Activated CD4-positive, alpha-beta T cell treated with anti-CD3 and anti-CD28 coated beads, Interleukin-2, amount 50 U/mL, for 4 hours (primary cell): ENCODE measurements at regions not wholly inside any gene's neighbourhood (a gene's known extent, or its start where the extent isn't known, plus 50 kb on each side); places are given as distances from the start of the nearest gene placed in this dataset.
"Not testable (repeated sequence)": the region's sequence is repeated elsewhere in the genome, so short reads cannot be mapped to it uniquely, and the experiment has no call there.

Experiments
- DNase-seq, 2 experiments: peaks; one replicate each; pipeline ENCODE4 v3.0.0-alpha.2; 2020

DNA sequence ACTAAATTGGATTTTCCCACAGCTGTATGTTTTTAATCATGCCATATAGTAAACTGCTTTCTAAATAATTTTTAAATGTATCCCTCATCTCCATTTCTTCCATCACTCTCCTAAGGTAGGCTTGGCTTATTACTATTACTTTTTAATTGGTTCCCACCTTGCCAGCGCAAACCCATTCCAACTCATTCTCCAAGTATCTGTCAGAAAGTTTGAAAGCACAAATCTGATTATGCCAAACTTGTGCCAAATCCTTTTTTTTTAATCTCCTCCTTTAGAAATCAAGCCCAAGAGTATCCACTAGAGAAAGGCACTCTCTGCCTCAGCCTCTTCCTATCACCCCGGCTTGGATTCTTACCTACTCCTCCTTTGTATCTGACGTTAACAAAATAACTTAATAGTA is 784.5 kb downstream of the TBL1XR1 start:
- no peak for DNase-seq

DNA sequence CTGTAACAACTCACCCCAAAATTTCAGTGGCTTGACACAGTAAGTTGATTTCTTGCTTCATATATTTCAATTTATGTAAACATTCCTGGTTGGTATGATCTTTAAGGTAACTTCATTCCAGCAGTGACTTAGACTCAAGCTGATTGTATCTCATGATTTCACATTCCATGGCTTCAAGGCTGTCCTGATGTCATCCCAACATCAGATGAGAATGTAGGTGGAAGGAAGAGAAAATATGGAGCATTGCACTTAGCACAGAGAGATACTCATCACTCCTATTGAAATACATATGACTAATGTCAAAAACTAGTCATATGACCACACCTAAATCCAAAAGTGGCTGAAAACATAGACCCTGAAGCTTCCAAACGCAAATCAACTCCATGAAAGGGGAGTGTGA is 793.8 kb downstream of the TBL1XR1 start:
- DNase-seq: no peak

DNA sequence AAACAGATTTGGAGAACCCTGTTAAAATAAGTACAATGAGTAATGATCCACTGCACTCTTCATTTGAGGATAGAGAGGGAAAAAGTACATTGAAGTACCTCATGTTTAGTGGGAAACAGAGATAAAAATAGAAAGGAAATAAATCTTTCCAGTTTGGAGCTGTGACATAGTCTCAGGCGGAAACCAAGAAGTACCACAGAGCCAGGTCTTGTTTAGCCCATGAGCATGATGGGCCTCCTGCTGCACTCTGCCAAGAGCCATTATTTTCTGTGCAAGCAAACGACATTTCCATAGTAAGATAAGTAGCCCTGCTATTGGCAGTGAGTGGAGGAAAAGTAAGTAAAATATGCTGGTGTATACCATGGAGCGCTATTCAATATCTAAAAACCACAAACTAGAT is 796.1 kb downstream of the TBL1XR1 start:
- no peak for DNase-seq

DNA sequence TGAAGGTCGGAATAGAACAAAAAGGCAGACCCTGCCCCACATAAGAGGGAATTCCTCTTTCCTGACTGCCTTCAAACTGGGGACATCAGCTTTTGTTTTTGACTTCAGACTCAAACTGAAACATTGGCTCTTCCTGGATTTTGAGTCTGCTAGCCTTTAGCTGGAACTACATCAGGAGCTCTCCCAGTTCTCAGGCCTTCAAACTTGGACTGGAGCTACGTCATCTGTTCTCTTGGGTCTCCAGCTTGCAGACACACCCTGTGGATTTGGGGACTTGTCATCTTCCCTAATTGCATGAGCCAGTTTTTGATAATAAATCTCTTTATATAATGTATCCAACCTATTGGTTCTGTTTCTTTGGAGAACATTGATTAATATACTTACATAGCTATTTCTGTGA is 798.1 kb downstream of the TBL1XR1 start:
- no peak for DNase-seq

DNA sequence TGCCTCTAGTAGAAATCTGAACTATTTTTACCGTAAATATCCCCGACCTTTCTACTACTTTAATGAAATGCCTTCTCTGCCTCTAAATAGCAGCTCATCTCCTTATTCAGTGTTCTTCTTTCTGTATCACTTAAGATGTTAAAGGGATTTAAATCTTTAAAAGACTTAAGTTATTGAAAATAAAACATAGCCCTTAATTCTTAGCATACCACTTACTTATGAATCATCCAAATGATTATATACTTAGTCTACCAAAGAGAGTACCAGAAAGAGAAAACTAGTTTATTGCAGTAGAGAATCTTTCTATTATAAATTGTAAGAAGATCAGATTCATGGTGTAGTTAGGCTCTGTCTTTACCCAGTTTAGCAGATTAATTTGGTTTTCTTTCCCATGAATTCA is 802.0 kb downstream of the TBL1XR1 start:
- DNase-seq: no peak

DNA sequence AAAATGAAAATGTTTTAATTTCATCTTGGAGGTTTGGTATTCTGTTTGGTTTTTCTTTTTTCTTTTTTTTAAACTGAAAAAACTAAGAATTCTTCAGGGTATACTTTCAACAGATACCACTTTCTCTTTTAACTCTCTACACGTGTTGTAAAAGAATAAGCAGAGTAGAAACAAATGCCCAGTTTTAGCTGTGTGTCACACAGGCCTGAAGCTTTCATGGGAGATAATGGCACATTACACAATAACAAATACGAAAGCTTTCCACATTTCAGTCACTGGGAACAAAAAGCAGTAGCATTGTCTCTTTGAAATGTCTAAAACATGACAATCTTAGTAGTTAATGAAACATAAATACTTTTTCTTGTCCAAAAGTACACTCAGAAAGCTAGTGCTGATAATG is 818.5 kb downstream of the TBL1XR1 start:
- no peak for DNase-seq

DNA sequence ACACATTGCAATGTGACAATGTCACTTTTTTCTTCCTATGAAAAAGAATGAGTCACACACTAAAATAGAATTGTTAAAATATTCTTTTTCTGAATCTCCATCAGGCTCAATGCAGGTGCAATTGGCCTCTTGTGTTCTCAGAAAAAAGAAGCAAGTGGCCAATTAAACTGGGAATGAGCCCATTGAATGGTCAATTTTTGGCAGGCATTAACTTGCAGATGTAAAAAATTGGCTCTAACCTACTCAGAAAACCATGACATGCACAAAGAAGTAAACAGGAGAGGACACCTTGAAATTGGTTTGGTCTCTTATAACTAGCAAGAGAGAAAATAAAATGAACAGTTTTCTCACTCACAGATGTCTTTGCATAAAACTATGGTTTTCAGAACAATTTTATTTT is 820.8 kb downstream of the TBL1XR1 start:
- no peak for DNase-seq

DNA sequence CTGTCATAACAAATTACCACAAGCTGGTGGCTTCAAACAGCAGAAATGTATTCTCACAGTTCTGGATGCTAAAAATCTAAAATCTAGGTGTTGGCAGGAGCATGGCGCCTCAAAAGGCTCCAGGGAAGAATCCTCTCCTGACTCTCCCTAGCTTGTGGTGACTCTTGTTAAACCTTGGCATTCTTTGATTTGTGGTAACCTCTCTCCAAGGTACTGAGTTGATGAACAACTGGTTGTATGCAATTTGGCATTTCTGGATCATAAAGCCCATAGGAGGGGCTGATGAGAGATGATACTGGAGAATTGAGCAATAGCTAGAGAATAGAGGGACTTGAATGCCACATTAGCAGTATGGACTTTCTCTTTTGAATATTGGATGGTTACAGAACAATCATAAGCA is 821.8 kb downstream of the TBL1XR1 start:
- DNase-seq: no peak

DNA sequence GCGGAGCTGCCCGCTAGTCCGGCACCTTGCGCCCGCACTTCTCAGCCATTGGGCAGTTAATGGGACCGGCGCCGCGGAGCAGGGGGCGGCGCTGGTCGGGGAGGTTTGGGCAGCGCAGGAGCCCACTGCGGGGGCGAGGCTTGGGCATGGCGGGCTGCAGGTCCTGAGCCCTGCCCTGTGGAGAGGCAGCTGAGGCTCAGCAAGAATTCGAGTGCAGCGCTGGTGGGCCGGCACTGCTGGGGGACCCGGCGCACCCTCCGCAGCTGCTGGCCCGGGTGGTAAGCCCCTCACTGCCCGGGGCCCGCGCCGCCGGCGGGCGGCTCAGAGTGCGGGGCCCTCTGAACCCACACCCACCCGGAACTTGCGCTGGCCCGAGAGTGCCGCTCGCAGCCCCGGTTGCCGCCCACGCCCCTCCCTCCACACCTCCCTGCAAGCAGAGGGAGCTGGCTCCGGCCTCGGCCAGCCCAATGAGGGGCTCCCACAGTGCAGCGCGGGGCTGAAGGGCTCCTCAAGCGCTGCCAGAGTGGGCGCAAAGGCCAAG is 835.0 kb downstream of the TBL1XR1 start:
- DNase-seq: no peak

DNA sequence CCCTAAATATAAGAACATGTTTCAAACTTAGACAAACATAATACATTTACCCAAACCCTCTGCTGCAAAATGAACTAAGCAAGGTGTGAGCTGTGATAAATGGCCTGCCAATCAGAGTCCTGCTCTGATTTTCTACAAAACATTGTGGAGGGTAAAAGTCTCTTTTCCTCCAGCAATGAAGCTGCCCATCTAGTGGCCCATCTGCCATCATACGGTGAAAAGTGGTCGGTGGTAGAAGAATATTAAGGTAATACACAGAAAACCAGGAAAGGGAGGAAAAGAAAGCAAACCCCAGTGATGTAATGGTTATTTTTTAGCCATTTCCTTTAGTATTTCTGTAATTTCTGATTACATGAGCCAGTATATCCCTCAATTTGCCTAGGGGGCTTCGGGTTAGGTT is 838.1 kb downstream of the TBL1XR1 start:
- DNase-seq: no peak

DNA sequence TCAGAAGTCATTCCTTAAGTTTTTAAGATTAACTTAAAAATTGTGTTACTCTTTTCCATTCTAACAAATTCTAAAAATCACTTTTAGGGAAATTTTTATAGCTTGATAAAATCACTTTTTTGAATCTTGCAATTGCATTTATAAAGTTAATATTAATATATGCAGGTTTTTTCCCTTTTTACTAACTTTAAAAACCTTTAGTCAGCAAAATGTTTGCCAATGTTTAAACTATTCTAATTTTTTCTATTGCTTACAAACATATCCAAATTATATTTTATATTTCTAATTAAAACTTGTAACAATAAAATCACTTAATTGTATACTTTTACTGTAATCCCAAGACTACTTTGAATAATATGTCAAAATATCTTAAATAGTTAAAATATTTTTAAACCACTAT is 839.4 kb downstream of the TBL1XR1 start:
- no peak for DNase-seq

DNA sequence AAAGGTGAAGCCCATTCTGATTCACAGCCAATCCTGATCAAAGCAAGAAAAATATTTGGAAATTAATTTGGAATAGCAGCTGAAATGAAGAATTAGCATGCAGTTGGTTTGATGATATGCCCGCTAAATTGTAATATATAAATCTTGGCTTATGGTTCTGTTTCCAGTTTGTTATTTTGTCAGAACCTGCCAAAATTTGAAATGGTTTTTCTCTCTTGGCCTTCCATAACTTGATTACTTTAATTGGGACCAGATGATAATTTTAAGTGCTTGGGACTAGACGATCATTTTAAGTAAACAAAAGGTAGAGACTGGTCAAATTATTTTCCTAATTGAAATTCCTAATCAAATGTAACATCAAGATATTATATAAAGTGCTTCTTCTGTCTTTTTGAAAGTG is 842.4 kb downstream of the TBL1XR1 start:
- no peak for DNase-seq

DNA sequence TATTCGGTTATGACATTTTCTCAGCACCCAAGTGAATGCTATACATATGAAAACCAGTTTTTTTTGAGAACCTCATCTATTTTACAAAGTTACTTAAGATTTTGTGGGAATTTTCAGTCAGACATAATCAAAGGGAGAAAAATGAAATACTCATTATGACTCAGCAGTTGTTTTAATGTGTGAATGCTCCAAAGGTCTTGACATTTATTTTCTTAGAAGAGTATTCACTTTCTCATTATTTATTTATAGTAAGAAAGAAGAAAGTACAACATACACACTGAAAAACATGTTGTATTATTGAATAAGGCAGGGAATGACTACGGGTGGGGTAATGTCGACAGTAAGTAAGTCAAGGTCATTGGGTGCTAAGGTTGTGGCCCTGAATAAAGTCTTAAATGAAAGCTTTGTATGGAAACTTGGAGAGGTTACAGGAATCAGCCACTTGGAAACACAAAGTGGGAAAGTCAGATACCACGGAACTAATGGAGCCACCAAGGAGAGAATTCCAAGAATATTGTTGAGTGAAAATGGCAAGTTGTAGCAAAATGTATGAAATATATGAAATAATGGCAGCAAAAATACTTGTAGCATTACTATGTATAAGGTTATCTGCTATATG is 844.5 kb downstream of the TBL1XR1 start:
- no peak for DNase-seq

DNA sequence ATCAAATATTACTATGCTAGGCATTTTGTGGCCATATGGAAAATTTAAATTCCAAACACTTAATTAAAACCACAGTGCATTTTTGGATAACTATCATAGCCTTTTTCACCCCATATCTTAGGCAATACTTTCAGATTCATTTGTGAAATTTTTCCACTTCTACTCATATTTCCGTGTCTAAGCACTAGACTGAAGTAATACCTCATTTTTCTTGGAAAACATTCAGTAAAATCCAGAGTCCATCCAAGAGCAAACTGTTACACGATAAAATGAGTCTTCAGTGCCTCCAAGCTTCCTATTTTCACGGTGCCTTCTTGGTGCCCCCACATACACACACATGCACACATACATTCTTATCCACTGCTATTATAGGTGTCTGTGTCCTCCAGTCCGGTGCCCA is 845.9 kb downstream of the TBL1XR1 start:
- no peak for DNase-seq

DNA sequence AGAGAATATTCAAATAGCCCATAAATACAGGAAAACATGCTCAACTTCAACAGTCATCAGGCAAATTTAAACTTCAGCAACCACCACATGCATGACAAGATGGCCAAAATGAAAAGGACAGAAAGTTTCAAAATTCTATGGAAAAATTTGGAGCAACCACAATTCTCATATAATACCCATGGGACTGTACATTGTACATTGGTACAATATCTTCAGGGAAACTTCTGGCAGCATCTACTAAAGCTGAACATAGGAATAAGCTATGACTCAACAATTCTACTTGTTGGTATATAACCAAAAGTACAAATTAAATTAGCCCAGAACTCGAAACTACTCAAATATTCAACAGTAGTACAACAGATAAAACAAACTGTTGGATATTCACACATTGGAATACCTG is 847.6 kb downstream of the TBL1XR1 start:
- no peak for DNase-seq

DNA sequence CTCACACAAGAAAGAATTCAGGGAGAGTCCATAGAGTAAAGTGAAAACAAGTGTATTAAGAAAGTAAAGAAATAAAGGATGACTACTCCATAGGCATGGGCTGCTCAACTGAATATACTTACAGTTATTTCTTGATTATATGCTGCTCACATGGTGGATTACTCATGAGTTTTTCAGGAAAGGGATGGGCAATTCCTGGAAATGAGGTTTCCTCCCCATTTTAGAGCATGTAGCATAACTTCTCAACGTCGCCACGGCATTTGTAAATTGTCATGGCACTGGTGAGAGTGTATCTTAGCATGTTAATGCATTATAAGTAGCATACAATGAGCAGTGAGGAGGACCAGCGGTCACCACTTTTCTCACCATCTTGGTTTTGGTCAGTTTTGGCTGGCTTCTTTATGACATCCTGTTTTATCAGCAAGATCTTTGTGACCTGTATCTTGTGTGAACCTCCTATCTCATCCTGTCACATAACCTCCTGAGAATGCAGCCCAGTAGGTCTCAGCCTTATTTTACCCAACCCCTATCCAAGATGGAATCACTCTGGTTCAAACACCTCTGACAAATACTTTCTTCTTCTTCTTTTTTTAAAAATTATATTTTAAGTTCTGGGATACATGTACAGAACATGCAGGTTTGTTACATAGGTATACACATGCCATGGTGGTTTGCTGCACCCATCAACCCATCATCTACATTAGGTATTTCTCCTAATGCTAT is 849.7 kb downstream of the TBL1XR1 start:
- DNase-seq: no peak

DNA sequence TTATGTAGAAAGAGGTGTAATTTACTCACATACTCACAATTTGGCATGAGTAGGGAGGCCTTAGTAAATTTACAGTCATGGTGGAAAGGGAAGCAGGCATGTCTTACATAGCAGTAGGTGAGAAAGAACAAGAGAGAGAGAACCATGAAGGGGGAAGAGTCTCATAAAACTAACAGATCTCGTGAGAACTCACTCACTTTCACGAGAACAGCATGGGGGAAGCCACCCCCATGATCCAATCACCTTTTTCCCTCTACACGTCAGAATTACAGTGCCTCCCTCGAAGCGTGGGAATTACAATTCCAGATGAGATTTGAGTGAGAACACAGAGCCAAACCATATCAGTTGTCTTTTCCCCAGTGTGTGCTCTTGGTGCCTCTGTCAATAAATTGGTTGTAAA is 855.3 kb downstream of the TBL1XR1 start:
- DNase-seq: no peak

DNA sequence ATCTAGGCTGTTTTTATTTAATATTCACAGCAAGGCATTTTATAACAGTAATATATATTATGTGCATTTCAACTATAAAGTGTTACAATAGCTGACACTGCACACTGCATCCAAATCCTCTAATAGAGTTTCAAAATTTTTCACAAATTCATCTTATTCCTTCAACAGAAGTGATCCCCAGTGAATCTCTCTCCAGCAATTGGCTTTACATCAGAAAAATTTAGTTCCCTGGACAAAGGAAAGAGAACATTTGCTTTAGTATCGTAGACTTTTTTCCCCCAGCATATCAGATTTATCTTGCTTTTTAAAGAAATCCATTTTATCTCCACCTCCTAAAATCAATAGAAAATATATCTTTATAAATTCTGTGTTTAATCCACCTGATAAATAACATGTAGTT is 868.6 kb downstream of the TBL1XR1 start:
- DNase-seq: no peak

DNA sequence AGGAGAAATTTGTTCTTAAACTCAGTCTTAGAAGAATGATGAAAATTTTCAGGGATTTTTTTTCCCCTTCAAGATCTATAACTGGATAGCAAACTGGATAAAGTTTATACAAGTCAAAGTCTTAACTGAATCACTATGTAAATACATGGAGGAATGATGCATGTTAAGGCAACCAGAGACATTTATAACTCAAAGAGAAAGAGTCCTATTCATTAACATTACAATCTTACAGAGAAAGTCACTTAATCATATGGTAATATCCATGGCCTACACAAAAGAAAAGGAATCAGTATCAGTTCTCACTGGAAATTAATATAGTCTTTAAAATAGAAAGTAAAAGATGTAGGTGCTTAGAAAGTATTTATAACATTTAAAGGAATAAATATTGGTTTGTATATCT is 869.1 kb downstream of the TBL1XR1 start:
- DNase-seq: no peak

DNA sequence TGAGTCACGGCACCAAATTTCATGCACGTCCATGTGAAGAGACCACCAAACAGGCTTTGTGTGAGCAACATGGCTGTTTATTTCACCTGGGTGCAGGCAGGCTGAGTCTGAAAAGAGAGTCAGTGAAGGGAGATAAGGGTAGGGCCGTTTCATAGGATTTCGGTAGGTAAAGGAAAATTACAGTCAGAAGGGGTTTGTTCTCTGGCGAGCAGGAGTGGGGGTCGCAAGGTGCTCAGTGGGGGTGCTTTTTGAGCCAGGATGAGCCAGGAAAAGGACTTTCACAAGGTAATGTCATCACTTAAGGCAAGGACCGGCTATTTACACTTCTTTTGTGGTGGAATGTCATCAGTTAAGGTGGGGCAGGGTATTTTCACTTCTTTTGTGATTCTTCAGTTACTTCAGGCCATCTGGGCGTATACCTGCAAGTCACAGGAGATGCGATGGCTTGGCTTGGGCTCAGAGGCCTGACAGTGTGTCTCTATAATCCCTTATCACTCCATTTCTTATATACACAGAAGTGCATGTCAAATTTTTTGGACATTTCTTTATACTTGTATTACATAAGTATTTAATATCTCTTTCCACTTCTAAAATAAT is 870.3 kb downstream of the TBL1XR1 start:
- not testable (repeated sequence) for DNase-seq

DNA sequence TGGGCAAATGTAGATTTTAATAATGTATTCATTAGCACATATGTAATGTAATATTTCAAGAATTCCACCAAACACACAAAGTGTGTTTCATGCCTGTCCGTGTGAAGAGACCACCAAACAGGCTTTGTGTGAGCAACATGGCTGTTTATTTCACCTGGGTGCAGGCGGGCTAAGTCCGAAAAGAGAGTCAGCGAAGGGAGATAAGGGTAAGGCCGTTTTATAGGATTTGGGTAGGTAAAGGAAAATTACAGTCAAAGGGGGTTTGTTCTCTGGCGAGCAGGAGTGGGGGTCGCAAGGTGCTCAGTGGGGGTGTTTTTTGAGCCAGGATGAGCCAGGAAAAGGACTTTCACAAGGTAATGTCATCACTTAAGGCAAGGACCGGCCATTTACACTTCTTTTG is 875.8 kb downstream of the TBL1XR1 start:
- not testable (repeated sequence) for DNase-seq

DNA sequence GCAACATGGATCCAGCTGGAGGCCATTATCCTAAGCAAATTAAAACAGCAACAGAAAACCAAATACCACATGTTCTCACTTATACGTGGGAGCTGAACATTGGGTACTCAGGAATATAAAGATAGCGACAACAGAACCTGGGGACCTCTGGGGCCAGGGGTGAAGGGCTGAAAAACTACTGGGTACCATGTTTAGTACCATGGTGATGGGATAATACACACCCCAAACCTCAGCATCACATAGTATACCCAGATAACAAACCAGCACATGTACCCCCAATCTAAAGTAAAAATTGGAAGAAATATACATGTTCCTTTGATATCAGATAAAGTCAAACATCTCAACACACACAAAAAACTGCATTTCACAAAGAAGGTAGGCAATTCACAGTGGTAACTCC is 876.2 kb downstream of the TBL1XR1 start:
- no peak for DNase-seq

DNA sequence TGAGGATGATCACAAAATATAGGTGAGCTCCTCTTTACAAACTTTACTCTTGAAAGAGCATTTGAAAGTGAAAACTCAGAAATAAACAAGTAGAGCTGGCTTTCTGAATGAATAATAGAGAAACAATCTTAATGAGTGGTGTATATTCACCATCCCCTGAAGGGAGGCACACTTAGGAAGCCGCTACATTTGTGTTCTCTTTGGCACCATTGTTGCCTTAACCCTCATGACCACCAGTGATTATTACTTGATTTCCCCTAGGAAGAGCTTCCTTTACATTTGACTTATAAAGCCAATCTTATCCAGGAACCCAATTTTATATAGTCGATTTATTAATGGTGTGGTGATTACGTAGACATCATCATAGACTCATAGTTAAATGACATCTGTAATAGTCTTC is 883.9 kb downstream of the TBL1XR1 start:
- no peak for DNase-seq

DNA sequence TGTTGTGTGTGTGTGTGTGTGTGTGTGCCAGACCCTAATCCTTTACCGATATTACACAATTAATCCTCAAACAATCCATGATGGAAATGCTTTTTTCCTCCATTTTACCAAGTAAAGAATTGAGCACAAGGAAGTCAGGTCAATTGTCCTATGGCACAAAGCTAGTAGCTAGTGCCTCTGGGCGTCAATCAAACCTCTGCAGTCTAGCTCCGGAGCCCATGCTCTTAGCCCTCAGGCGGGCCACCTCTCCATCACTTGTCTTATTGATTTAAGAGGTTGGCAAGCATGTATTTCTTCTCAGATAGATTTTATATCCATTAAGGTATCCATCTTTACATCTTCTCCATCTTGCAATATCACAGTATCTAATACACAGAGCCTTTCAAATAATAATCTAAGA is 886.6 kb downstream of the TBL1XR1 start:
- no peak for DNase-seq
